H1 (cell line): ENCODE measurements at regions not wholly inside any gene's neighbourhood (a gene's known extent, or its start where the extent isn't known, plus 50 kb on each side); places are given as distances from the start of the nearest gene placed in this dataset.

Experiments
- CTCF ChIA-PET: fragments of 300-600 bp; sonication (Branson Sonifier 250); formaldehyde crosslinking; loops from one replicate; lab custom pipeline; 2021; ENCODE audit not compliant: partially characterized antibody; lab: Charles Lee
- POLR2A ChIA-PET: fragments of 300-600 bp; sonication (Branson Sonifier 250); formaldehyde crosslinking; loops from one replicate; lab custom pipeline; 2021; ENCODE audit warnings: inconsistent platforms; ENCODE audit not compliant: partially characterized antibody; lab: Charles Lee
- DNase-seq, 2 experiments: peaks; one replicate each; pipeline versions ENCODE4 v3.0.0 to v3.0.0-alpha.2; 2010 to 2022; ENCODE audit warnings: low spot score in 2 of 2, low read depth in 1 of 2, mixed read lengths in 1 of 2
- FAIRE-seq: peaks from 2 replicates; lab custom pipeline; 2011; peaks lifted over from hg19 to GRCh38; lab: Jason Lieb, UNC
- H2AFZ ChIP-seq: 2 replicates; pipeline ENCODE4 v1.8.1; 2012; ENCODE audit warnings: low read length, inconsistent platforms
- H2AK5ac ChIP-seq: 2 replicates; pipeline ENCODE4 v1.6.1; 2013; ENCODE audit warnings: low read depth, low read length
- H2BK120ac ChIP-seq: replicated peaks from 2 replicates; pipeline ENCODE3; 2013; ENCODE audit warnings: low read depth, low read length, inconsistent platforms
- H2BK12ac ChIP-seq: 2 replicates; pipeline ENCODE4 v1.6.1; 2013; ENCODE audit warnings: low read depth, low read length
- H2BK15ac ChIP-seq: 2 replicates; pipeline ENCODE4 v1.6.1; 2013; ENCODE audit warnings: low read length
- H2BK20ac ChIP-seq: 2 replicates; pipeline ENCODE4 v1.6.1; 2013; ENCODE audit warnings: low read length
- H2BK5ac ChIP-seq: 2 replicates; pipeline ENCODE4 v1.6.1; 2013; ENCODE audit warnings: low read depth, low read length
- H3K14ac ChIP-seq: 2 replicates; pipeline ENCODE4 v1.6.1; 2013; ENCODE audit warnings: inconsistent platforms; ENCODE audit not compliant: insufficient read length
- H3K18ac ChIP-seq: 2 replicates; pipeline ENCODE4 v1.6.1; 2013; ENCODE audit warnings: low read length; ENCODE audit errors: extremely low read depth
- H3K23ac ChIP-seq: 2 replicates; pipeline ENCODE4 v1.6.1; 2013; ENCODE audit warnings: inconsistent platforms; ENCODE audit not compliant: insufficient read length
- H3K23me2 ChIP-seq: 2 replicates; pipeline ENCODE4 v1.6.1; 2013; ENCODE audit warnings: low read depth, low read length
- H3K27ac ChIP-seq: 2 replicates; pipeline ENCODE4 v1.6.1; 2011; ENCODE audit warnings: low read depth, low read length, inconsistent platforms
- H3K27me3 ChIP-seq, 4 experiments: replicated peaks in 1 of 4; 1 replicate in 1 of 4; 2 replicates in 3 of 4; pipeline versions ENCODE4 v1.6.1 to v1.8.1; 2011 to 2013; ENCODE audit warnings: low read length in 3 of 4, mild to moderate bottlenecking in 3 of 4, inconsistent platforms in 2 of 4, mixed read lengths in 2 of 4, moderate library complexity in 1 of 4; ENCODE audit not compliant: control insufficient read depth in 3 of 4, insufficient read depth in 3 of 4; ENCODE audit errors: extremely low read depth in 1 of 4
- H3K36me3 ChIP-seq, 4 experiments: 2 replicates each; pipeline versions ENCODE4 v1.6.1 to v1.8.1; 2011 to 2013; ENCODE audit warnings: mild to moderate bottlenecking in 4 of 4, low read length in 3 of 4, moderate library complexity in 2 of 4, control low read depth in 1 of 4, inconsistent platforms in 1 of 4; ENCODE audit not compliant: insufficient read depth in 4 of 4, control insufficient read depth in 2 of 4
- H3K4ac ChIP-seq: replicated peaks from 2 replicates; pipeline ENCODE3; 2013; ENCODE audit warnings: low read length, low read depth, mixed read lengths, inconsistent platforms; ENCODE audit not compliant: insufficient read length
- H3K4me1 ChIP-seq, 4 experiments: replicated peaks in 1 of 4; 1 replicate in 1 of 4; 2 replicates in 3 of 4; pipeline versions ENCODE4 v1.6.1 to v1.8.1; 2011 to 2013; ENCODE audit warnings: low read length in 3 of 4, inconsistent platforms in 2 of 4, mixed read lengths in 1 of 4; ENCODE audit not compliant: insufficient read depth in 4 of 4, control insufficient read depth in 3 of 4
- H3K4me2 ChIP-seq, 2 experiments: 2 replicates each; pipeline versions ENCODE4 v1.6.1 to v1.8.1; 2011 to 2013; ENCODE audit warnings: low read depth in 2 of 2, low read length in 2 of 2, control low read depth in 1 of 2, inconsistent platforms in 1 of 2, mild to moderate bottlenecking in 1 of 2; ENCODE audit not compliant: insufficient read depth in 1 of 2
- H3K4me3 ChIP-seq, 4 experiments: fragments of 200-600, 300-600 bp in 1 of 4; sonication (generic), shearing (Covaris generic), sonication (Bioruptor Twin) in 1 of 4; 2 replicates each; pipeline versions ENCODE4 v1.5.1 to v1.8.1; 2011 to 2016; ENCODE audit warnings: low read length in 4 of 4, low read depth in 3 of 4, control low read depth in 2 of 4, inconsistent platforms in 2 of 4, mild to moderate bottlenecking in 2 of 4, mixed read lengths in 1 of 4, moderate library complexity in 1 of 4; ENCODE audit not compliant: insufficient read depth in 2 of 4; ENCODE audit errors: extremely low read depth in 1 of 4
- H3K56ac ChIP-seq: replicated peaks from 2 replicates; pipeline ENCODE3; 2013; ENCODE audit warnings: low read depth, mild to moderate bottlenecking, mixed read lengths, low read length, inconsistent platforms; ENCODE audit not compliant: insufficient read length
- H3K79me1 ChIP-seq: 2 replicates; pipeline ENCODE4 v1.6.1; 2013; ENCODE audit warnings: low read depth, low read length, control low read depth
- H3K79me2 ChIP-seq, 2 experiments: 2 replicates each; pipeline versions ENCODE4 v1.6.1 to v1.8.1; 2012 to 2013; ENCODE audit warnings: low read length in 2 of 2, mild to moderate bottlenecking in 2 of 2, inconsistent platforms in 1 of 2; ENCODE audit not compliant: insufficient read depth in 2 of 2, control insufficient read depth in 1 of 2
- H3K9ac ChIP-seq, 4 experiments: replicated peaks in 1 of 4; 1 replicate in 1 of 4; 2 replicates in 3 of 4; pipeline versions ENCODE4 v1.6.1 to v1.8.1; 2011 to 2013; ENCODE audit warnings: low read depth in 3 of 4, low read length in 3 of 4, control low read depth in 2 of 4, mild to moderate bottlenecking in 2 of 4, moderate library complexity in 2 of 4, inconsistent platforms in 1 of 4; ENCODE audit errors: extremely low read depth in 1 of 4
- H3K9me3 ChIP-seq, 2 experiments: 2 replicates each; pipeline versions ENCODE4 v1.6.1 to v1.8.1; 2012 to 2013; ENCODE audit warnings: mild to moderate bottlenecking in 2 of 2, moderate library complexity in 2 of 2, control low read depth in 1 of 2, inconsistent platforms in 1 of 2, low read depth in 1 of 2, low read length in 1 of 2, mixed read lengths in 1 of 2; ENCODE audit not compliant: insufficient read depth in 2 of 2
- H4K20me1 ChIP-seq, 2 experiments: replicated peaks in 1 of 2; 2 replicates each; pipeline versions ENCODE3 to v1.8.1; 2011 to 2013; ENCODE audit warnings: inconsistent platforms in 2 of 2, low read length in 2 of 2, mild to moderate bottlenecking in 1 of 2; ENCODE audit not compliant: insufficient read depth in 2 of 2, control insufficient read depth in 1 of 2
- H4K5ac ChIP-seq: 2 replicates; pipeline ENCODE4 v1.6.1; 2013; ENCODE audit warnings: low read length, low read depth, mixed read lengths, inconsistent platforms; ENCODE audit not compliant: insufficient read length
- H4K8ac ChIP-seq: 2 replicates; pipeline ENCODE4 v1.8.0; 2013; ENCODE audit warnings: mild to moderate bottlenecking, moderate library complexity, low read length, inconsistent platforms; ENCODE audit not compliant: insufficient read depth; ENCODE audit errors: extremely low read depth
- H4K91ac ChIP-seq: replicated peaks from 2 replicates; pipeline ENCODE3; 2013; ENCODE audit warnings: low read length, mixed read lengths, inconsistent platforms; ENCODE audit not compliant: insufficient read length
- ATF3 ChIP-seq: IDR thresholded peaks from 2 replicates; pipeline ENCODE4 v1.6.1; 2011; ENCODE audit warnings: low read depth, mild to moderate bottlenecking, low read length; ENCODE audit not compliant: insufficient read depth
- BACH1 ChIP-seq: IDR thresholded peaks from 2 replicates; pipeline ENCODE4 v1.6.1; 2012; ENCODE audit warnings: low read length, improper control_type of control experiment
- CREB1 ChIP-seq: IDR thresholded peaks from 2 replicates; pipeline ENCODE4 v1.6.1; 2012; ENCODE audit warnings: inconsistent platforms
- CTBP2 ChIP-seq: IDR thresholded peaks from 2 replicates; pipeline ENCODE4 v1.7.0; 2011; ENCODE audit warnings: borderline replicate concordance, mild to moderate bottlenecking, moderate library complexity, mixed read lengths, low read length; ENCODE audit not compliant: insufficient read depth, insufficient read length
- E2F6 ChIP-seq: IDR thresholded peaks from 2 replicates; pipeline ENCODE4 v1.6.1; 2012; ENCODE audit warnings: inconsistent platforms
- EP300 ChIP-seq, 2 experiments: IDR thresholded peaks; 1 replicate in 1 of 2; 2 replicates in 1 of 2; pipeline ENCODE4 v1.6.1; 2011 to 2012; ENCODE audit warnings: low read depth in 2 of 2, low read length in 2 of 2, mild to moderate bottlenecking in 2 of 2, borderline replicate concordance in 1 of 2, inconsistent platforms in 1 of 2, moderate library complexity in 1 of 2
- KDM1A ChIP-seq: fragments of 200-600, 300-600 bp; sonication (generic); IDR thresholded peaks from 2 replicates; pipeline ENCODE4 v1.7.1; 2016; ENCODE audit warnings: mild to moderate bottlenecking, low read length, borderline replicate concordance
- NRF1 ChIP-seq: IDR thresholded peaks from 2 replicates; pipeline ENCODE4 v1.6.1; 2011; ENCODE audit warnings: mild to moderate bottlenecking, low read depth, low read length, improper control_type of control experiment
- POU5F1 ChIP-seq: IDR thresholded peaks from 2 replicates; pipeline ENCODE4 v1.6.1; 2011; ENCODE audit warnings: low read depth, mild to moderate bottlenecking, low read length, moderate library complexity
- RBBP5 ChIP-seq: IDR thresholded peaks from 2 replicates; pipeline ENCODE4 v1.7.1; 2012; ENCODE audit warnings: low read depth, mild to moderate bottlenecking, inconsistent platforms, low read length, moderate library complexity, borderline replicate concordance
- SP1 ChIP-seq: IDR thresholded peaks from 2 replicates; pipeline ENCODE4 v1.6.1; 2011; ENCODE audit warnings: low read depth, low read length
- SP4 ChIP-seq: IDR thresholded peaks from 2 replicates; pipeline ENCODE4 v1.6.1; 2012; ENCODE audit warnings: low read length, inconsistent platforms
- TAF7 ChIP-seq: optimal IDR thresholded peaks from 2 replicates; pipeline ENCODE3; 2011; ENCODE audit warnings: low read depth, mild to moderate bottlenecking, inconsistent platforms, low read length, moderate library complexity, borderline replicate concordance
- YY1 ChIP-seq: IDR thresholded peaks from 2 replicates; pipeline ENCODE4 v1.6.1; 2011; ENCODE audit warnings: low read depth, mild to moderate bottlenecking, low read length
- WGBS, 2 experiments: shearing (Covaris generic) in 1 of 2; methylation state at CpG; one replicate each; pipeline versions ENCODE4 v1.1.6 to v1.1.7; 2013 to 2015; ENCODE audit warnings: low lambda C conversion rate in 2 of 2, mixed read lengths in 2 of 2, inconsistent platforms in 1 of 2, low coverage in 1 of 2, missing lambda C conversion rate in 1 of 2; ENCODE audit not compliant: insufficient replicate concordance in 2 of 2, insufficient coverage in 1 of 2, insufficient read length in 1 of 2; ENCODE audit errors: extremely low coverage in 1 of 2, missing lambda C conversion rate in 1 of 2; 5-methylcytosine and 5-hydroxymethylcytosine counted together

DNA sequence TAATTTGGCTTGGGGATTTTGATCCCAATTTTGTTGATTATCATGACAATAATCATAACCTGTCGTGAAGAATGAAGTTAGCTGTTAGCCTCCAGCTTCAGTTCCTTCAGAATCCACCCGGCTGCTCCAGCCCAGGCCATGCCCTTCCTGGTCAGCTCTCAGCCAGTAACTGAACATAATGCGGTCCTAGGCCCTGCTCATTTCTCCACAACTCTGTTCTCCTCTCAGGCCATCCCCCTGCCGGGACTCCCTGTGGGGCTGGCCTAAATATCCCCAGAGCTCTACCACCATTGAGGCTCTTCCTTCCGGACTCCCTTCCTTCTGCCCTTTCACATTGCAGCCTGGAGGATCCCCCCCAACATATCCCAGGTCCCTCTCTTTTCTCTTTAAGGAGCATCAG is 833.4 kb upstream of the GOT2 start:
- no peak overlapping the region for H3K9ac ChIP-seq
- WGBS, 2 experiments: 91% methylated on average over 5 of the region's 5 CpGs; no CpG with 5 or more reads in 1 of the 2 experiments
- FAIRE-seq (no peak), DNase-seq (no peak)
- no peak overlapping the region for H3K4me2 ChIP-seq
- H2AK5ac ChIP-seq: no peak overlapping the region
- no peak overlapping the region for H3K27ac ChIP-seq
- H4K91ac ChIP-seq: no peak overlapping the region
- no peaks in the 10 kb centered on the region for H3K9me3 ChIP-seq
- CTCF ChIA-PET: interaction anchor here (1.2 to 1.4 kb wide), 3 partner anchors 10 to 15 kb away, joined by 3 to 4 read pairs (median 3); no protein-coding TSS in a partner anchor
- H4K20me1 ChIP-seq: no peaks in the 10 kb centered on the region
- no peaks in the 10 kb centered on the region for H3K23me2 ChIP-seq
- no peak overlapping the region for H3K56ac ChIP-seq
- POLR2A ChIA-PET: no interaction called here
- no peak overlapping the region for H2BK12ac ChIP-seq
- no peak overlapping the region for H2BK120ac ChIP-seq
- no peak overlapping the region for H2BK15ac ChIP-seq
- H2BK20ac ChIP-seq: no peak overlapping the region
- H2BK5ac ChIP-seq: no peak overlapping the region
- H2AFZ ChIP-seq: no peak overlapping the region
- H4K8ac ChIP-seq: no peak overlapping the region
- H3K79me1 ChIP-seq: no peaks in the 10 kb centered on the region
- H3K4me1 ChIP-seq: no peaks in the 10 kb centered on the region
- no peaks in the 10 kb centered on the region for H3K36me3 ChIP-seq
- H3K4me3 ChIP-seq: no peak overlapping the region
- H3K79me2 ChIP-seq: no peaks in the 10 kb centered on the region
- H3K23ac ChIP-seq: no peak overlapping the region
- H3K27me3 ChIP-seq: no peaks in the 10 kb centered on the region
- no peak overlapping the region for H3K4ac ChIP-seq
- no peak overlapping the region for H3K18ac ChIP-seq
- H4K5ac ChIP-seq: no peak overlapping the region
- no peak overlapping the region for H3K14ac ChIP-seq
- TF ChIP-seq BACH1 (no peak), ATF3 (no peak), SP4 (no peak), POU5F1 (no peak), TAF7 (no peak), SP1 (no peak), NRF1 (no peak), CREB1 (no peak), EP300 (IDR thresholded peaks at IDR 0.05; ENCODE audit: borderline replicate concordance in 1 of 2, low read depth in 2 of 2, low read length in 2 of 2) (no peak), KDM1A (no peak), E2F6 (no peak), YY1 (no peak), RBBP5 (no peak), CTBP2 (no peak)
